BE2C (cell line): ENCODE measurements at regions not wholly inside any gene's neighbourhood (a gene's known extent, or its start where the extent isn't known, plus 50 kb on each side); places are given as distances from the start of the nearest gene placed in this dataset.

ENCODE experiments used
- DNase-seq: peaks from one replicate; pipeline ENCODE4 v3.0.0-alpha.2; 2020
- H3K27me3 ChIP-seq: fragments of 250-450 bp; sonication (Bioruptor Pico); 2 replicates; pipeline ENCODE4 v1.5.1; 2020; ENCODE audit warnings: mild to moderate bottlenecking
- H3K36me3 ChIP-seq: fragments of 250-450 bp; sonication (Bioruptor Pico); 2 replicates; pipeline ENCODE4 v1.5.1; 2020; ENCODE audit warnings: mild to moderate bottlenecking
- H3K4me1 ChIP-seq: fragments of 250-450 bp; sonication (Bioruptor Pico); 2 replicates; pipeline ENCODE4 v1.5.1; 2020
- H3K4me3 ChIP-seq: 2 replicates; pipeline ENCODE4 v1.5.1; 2011; ENCODE audit warnings: low read depth, low read length
- H3K9me3 ChIP-seq: fragments of 250-450 bp; sonication (Bioruptor Pico); 2 replicates; pipeline ENCODE4 v1.5.1; 2020
- TF ChIP-seq, protein P1 (sequence below): IDR thresholded peaks from 2 replicates; pipeline ENCODE4 v1.5.1; 2012; ENCODE audit warnings: mild to moderate bottlenecking, low read depth, low read length

DNA sequence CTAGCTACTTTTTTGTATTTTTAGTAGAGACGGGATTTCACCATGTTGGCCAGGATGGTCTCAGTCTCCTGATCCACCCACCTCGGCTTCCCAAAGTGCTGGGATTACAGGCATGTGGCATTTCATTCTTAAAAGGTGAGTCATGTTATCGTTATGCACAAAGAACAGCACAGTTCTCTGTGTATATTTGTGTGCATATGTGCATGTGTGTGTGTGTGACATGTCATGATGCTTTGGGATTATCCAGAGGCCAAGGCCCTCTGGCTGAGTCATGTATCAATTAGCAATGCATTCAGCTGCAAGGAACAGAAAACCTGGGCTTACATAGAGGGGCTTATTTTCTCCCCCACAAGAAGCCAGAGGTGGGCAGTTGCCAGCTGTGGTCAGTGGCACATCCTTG, 301.7 kb upstream of the KAZN start:
- Histone ChIP-seq H3K4me3 (no peak overlapping the region), H3K27me3 (no peaks in the 10 kb centered on the region)

DNA sequence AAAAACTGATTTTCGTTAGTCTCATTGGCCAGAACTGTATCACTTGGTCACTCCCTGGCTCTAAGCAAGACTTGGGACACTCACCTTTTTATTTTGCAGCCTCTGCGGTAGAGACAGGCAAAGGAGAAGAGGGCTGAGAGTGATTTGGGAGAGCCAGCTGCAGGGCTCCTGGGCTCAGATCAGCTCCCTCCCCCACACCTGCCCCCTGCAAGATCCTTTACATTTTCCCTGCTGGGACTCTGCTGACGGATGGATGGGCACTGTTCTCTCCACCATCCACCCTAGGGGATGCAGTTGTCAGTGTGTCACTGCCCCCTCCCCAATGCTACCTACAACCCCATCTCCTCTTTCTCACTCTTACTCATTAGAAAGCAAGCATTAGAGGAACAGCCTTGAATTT, 301.1 kb upstream of the KAZN start:
- Histone ChIP-seq H3K4me1 (no peaks in the 10 kb centered on the region), H3K4me3 (no peak overlapping the region), H3K27me3 (no peaks in the 10 kb centered on the region), H3K9me3 (no peaks in the 10 kb centered on the region), H3K36me3 (no peaks in the 10 kb centered on the region)
- TF ChIP-seq, protein P1, sequence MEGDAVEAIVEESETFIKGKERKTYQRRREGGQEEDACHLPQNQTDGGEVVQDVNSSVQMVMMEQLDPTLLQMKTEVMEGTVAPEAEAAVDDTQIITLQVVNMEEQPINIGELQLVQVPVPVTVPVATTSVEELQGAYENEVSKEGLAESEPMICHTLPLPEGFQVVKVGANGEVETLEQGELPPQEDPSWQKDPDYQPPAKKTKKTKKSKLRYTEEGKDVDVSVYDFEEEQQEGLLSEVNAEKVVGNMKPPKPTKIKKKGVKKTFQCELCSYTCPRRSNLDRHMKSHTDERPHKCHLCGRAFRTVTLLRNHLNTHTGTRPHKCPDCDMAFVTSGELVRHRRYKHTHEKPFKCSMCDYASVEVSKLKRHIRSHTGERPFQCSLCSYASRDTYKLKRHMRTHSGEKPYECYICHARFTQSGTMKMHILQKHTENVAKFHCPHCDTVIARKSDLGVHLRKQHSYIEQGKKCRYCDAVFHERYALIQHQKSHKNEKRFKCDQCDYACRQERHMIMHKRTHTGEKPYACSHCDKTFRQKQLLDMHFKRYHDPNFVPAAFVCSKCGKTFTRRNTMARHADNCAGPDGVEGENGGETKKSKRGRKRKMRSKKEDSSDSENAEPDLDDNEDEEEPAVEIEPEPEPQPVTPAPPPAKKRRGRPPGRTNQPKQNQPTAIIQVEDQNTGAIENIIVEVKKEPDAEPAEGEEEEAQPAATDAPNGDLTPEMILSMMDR = no peak
- DNase-seq = no peak

More for the DNA sequence above, 301.7 kb upstream of the KAZN start:
- Histone ChIP-seq H3K4me1 (no peaks in the 10 kb centered on the region), H3K36me3 (no peaks in the 10 kb centered on the region), H3K9me3 (no peaks in the 10 kb centered on the region)
- DNase-seq = no peak
- TF ChIP-seq, protein P1 = no peak

DNA sequence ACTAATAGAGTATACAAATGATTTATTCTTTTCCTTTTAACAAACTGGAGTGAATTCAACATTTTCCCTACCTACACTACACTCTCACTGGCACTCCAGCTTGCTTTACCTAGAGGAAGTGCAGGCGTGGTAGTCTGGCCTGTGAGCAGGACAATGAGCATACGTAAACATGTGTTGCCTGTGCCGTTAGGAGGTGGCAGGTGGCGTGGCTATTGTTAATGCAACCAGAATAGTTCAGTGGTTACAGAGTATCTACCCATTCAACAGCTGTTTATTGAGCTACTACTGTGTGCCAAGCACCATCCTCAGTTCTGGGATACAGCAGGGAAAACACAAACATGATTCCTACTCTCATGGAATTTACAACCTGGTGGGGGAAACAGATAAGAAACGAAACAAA, 299.7 kb upstream of the KAZN start:
- Histone ChIP-seq H3K27me3 (no peaks in the 10 kb centered on the region), H3K4me1 (no peaks in the 10 kb centered on the region)
- no peak for DNase-seq

DNA sequence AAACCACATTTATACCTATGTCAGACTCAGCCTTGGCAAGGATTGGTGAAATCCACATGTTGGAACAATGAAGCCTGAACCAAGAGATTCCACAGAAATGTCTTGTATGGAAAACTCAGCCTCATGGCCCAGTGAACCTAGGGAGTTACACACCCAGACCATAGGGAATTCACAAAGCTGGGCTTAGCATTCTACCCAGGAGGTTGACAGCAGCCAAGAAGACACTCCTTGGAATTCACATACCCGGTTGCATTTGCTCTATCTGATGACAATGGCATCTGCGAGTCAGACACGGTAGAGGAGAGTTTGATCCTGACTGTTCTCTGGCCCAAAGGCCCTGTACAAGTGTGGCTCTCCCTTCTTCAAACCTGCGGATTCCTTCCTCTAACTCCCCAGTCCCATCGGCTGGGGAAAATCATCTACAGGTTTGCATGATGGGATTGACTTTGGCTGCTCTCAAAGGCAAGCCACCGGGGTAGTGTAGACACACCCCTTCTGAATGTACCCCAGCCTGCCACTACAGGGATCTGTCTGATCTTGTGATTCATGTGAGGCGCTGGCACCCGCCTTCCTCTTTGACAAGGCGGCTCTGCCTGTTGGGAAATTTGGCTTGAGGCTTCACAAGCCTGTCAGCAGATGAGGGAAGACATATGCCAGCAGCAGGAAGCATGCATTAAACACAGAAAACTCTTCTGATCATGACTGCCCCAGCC, 297.3 kb upstream of the KAZN start:
- Histone ChIP-seq H3K4me1 (no peaks in the 10 kb centered on the region), H3K27me3 (no peaks in the 10 kb centered on the region), H3K9me3 (no peaks in the 10 kb centered on the region), H3K4me3 (no peak overlapping the region), H3K36me3 (no peaks in the 10 kb centered on the region)
- TF ChIP-seq, protein P1 = no peak
- no peak for DNase-seq

More for the DNA sequence above, 299.7 kb upstream of the KAZN start:
- H3K4me3 ChIP-seq = no peak overlapping the region
- H3K36me3 ChIP-seq = no peaks in the 10 kb centered on the region
- H3K9me3 ChIP-seq = no peaks in the 10 kb centered on the region
- TF ChIP-seq, protein P1 = no peak

DNA sequence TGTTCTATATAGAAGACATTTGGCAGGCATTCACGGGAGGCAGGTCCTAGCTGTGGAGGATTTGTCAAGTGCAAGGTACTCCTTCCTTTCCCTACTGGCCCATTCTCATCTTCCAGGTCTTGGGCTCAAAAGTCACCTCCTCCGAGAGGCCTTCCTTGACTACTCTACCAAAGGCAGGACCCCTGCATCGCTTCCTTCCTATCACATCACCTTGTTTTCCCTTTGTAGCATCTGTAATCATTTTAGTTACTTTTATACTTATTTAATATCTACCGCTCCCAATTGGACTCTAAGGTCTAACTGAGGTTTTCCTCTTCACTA, 296.8 kb upstream of the KAZN start:
- H3K36me3 ChIP-seq = no peaks in the 10 kb centered on the region
- no peaks in the 10 kb centered on the region for H3K27me3 ChIP-seq
- TF ChIP-seq, protein P1 = no peak
- no peak for DNase-seq
- H3K4me3 ChIP-seq = no peak overlapping the region
- H3K9me3 ChIP-seq = no peaks in the 10 kb centered on the region
- H3K4me1 ChIP-seq = no peaks in the 10 kb centered on the region

DNA sequence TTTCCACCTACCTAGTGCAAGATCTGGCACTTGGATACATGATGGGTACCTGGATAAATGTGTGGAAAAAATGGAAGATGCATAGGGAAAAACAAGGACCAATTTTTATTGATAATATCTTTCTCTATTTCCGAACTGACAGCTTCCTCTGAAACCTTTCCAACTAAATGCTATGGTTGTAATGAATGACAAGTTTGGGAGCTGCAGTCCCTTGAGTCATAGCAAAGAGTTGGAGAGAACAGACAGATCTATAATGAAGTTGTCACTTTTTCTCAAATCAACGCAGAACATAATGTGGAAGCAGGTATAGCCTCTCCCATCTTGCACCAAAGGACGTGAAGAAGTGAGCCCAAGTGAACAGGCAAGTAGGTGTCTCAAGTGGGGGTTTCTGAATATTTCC, 296.5 kb upstream of the KAZN start:
- Histone ChIP-seq H3K36me3 (no peaks in the 10 kb centered on the region), H3K9me3 (no peaks in the 10 kb centered on the region), H3K4me3 (no peak overlapping the region), H3K27me3 (no peaks in the 10 kb centered on the region), H3K4me1 (no peaks in the 10 kb centered on the region)
- DNase-seq = no peak
- TF ChIP-seq, protein P1 = no peak
